RWPE1 (cell line): ENCODE measurements at regions not wholly inside any gene's neighbourhood (a gene's known extent, or its start where the extent isn't known, plus 50 kb on each side); places are given as distances from the start of the nearest gene placed in this dataset.

Experiments
- CTCF ChIA-PET: fragments of 350-600 bp; sonication (Branson Sonifier 250); formaldehyde crosslinking; extraction: SDS; loops from one replicate; lab custom pipeline; 2021; lab: Yijun Ruan, JAX
- POLR2A ChIA-PET: fragments of 400-600 bp; formaldehyde crosslinking; extraction: SDS; loops from one replicate; lab custom pipeline; 2020; ENCODE audit warnings: antibody characterized with exemption; ENCODE audit not compliant: low non-redundant PET; lab: Yijun Ruan, JAX
- DNase-seq: peaks from one replicate; pipeline ENCODE4 v3.0.0; 2012; ENCODE audit warnings: low spot score
- H3K27ac ChIP-seq: fragments of 450-650 bp; 2 replicates; pipeline ENCODE4 v1.5.1; 2017
- CTCF ChIP-seq: fragments of 450-650 bp; conservative IDR thresholded peaks from 2 replicates; pipeline ENCODE4 v1.5.1; 2017; ENCODE audit warnings: low read depth, mild to moderate bottlenecking

DNA sequence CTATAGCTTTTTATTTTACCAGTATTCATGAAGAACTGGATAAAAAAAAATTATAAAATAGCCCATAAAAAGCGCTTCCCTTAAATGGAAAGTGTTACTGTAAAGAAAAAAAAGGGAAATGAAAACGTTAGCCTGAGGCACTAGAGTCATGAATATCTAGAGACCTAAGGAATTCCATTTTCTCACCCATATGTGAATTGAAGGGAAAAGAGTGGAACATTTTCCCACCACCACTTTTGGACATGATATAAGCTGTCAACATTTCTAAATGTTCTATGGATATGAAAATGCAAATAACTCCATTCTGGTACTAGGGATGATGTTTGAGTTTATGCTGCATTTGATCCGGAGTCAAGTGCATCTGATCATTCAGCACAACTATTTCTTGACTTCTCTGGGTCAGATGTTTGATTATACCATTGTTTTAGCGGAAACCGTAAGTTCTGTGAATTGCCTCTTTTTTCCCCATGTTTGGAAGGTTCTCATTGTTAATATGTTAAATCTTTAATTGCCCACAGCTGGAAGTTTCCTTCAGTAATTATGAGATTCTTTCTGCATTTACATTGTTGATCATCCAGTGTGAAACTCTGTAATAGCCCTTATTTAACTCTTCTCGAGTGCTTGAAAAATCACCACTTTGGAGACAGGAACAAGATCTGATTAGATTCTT lies 467.4 kb upstream of the SEMA6A start:
- ChIA-PET POLR2A (no interaction called here), CTCF (no interaction called here)
- no peak overlapping the region for H3K27ac ChIP-seq
- no peak for DNase-seq
- no peak for TF ChIP-seq CTCF

- H3K27ac ChIP-seq, result no peak overlapping the region
- DNase-seq, result no peak
- TF ChIP-seq CTCF, result no peak
- POLR2A ChIA-PET, result no interaction called here
- CTCF ChIA-PET, result interaction anchor here (0.6 kb wide), 1 partner anchor 196 kb away, joined by 3 read pairs; no protein-coding TSS in a partner anchor
These were observed 464.4 kb upstream of the SEMA6A start for GRCh38 chr5:117039035-117039434.

GRCh38 chr5:117027384-117027783 lies 452.8 kb upstream of the SEMA6A start:
- H3K27ac ChIP-seq, result no peak overlapping the region
- POLR2A ChIA-PET, result no interaction called here
- DNase-seq, result no peak
- CTCF ChIA-PET, result no interaction called here
- TF ChIP-seq CTCF, result no peak

- no peak for DNase-seq
- no peak for TF ChIP-seq CTCF
- ChIA-PET CTCF (no interaction called here), POLR2A (no interaction called here)
- H3K27ac ChIP-seq, result no peak overlapping the region
These were observed 446.4 kb upstream of the SEMA6A start for GRCh38 chr5:117020999-117021398.

DNA sequence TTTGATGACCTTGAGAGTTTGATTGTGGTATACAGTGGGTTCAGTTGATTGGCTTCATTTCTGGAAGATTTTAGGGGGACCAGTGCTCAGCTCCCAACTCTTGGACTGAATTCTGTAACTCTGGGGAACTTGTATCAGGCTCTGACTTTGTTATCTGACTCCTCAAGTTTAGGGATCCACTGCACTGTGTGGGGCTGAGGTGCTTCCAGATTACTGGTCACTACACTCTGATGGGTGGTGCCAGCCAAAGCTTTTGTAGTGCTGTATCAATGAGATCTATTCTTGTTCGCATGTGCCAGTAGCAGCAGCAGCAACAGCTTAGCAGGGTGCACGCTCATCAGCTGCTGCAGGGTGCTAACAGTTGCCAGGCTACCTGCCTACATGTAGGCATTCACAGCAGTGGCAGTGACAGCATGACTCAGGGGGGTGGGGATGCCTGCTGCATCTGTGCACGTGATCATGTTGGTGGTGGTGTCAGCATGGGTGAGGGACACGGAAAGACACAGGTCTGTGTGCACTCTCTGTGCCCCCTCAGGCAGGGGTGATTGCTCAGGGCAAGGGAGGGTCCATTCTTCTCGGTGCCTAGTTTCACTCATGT lies 438.8 kb upstream of the SEMA6A start:
- no peak for TF ChIP-seq CTCF
- CTCF ChIA-PET, result no interaction called here
- DNase-seq, result no peak
- POLR2A ChIA-PET, result no interaction called here
- H3K27ac ChIP-seq, result no peak overlapping the region

DNA sequence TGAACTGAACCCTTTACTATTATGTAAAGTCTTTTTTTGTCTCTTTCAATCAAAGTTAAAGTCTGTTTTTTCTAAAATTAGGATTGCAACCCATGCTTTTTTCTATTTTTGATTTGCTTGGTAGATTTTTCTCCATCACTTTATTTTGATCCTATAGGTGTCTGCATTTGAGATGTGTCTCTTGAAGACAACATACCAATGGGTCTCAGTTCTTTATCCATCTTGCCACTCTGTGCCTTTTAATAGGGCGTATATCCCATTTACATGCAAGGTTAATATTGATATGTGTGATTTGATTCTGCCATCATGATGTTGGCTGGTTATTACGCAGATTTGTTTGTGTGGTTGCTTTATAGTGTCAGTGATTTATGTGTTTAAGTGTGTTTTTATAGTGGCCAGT lies 436.0 kb upstream of the SEMA6A start:
- no peak overlapping the region for H3K27ac ChIP-seq
- CTCF ChIA-PET, result no interaction called here
- no peak for DNase-seq
- TF ChIP-seq CTCF, result no peak
- POLR2A ChIA-PET, result no interaction called here
